NCI-H2227 treated with DMSO at 0.1 percent for 48 hours (cell line): ENCODE measurements at regions not wholly inside any gene's neighbourhood (a gene's known extent, or its start where the extent isn't known, plus 50 kb on each side); places are given as distances from the start of the nearest gene placed in this dataset.

ENCODE experiments used
- DNase-seq: peaks from one replicate; lab custom pipeline; 2025; lab: John Stamatoyannopoulos, UW

DNA sequence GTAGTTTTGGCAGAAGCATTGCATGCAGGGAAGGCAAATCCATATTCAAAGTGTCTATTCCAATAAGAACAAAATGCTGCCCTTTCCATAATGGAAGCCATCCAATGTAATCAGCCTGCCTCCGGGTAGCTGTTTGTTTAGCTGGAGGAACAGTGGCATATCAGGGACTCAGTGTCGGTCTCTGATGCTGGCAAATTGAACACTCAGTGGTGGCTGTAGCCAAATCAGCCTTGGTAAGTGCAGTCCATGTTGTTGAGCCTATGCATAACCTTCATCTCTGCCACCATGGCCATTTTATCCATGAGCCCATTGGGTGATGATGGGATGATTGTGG lies 147.8 kb upstream of the MAX start:
- no peak for DNase-seq

DNA sequence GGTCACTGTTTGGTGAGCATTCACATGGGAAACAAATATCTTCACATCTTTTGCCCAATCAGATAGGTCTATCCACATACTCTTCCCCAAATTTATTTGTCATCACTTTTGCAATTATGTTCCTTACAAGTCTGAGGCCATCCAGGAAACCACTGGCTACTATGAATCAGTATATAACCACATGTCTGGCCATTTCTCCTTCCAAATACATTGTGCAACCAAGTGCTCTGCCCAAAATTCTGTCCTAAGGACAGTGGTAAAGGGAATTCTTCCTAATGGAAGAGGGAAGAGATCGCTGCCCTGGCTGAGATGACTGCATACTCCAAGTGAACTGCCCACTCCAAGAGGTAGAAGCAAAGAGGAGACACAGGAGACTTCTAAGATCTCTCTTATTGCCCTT lies 148.9 kb upstream of the MAX start:
- no peak for DNase-seq

- DNase-seq = no peak
These were observed 150.4 kb upstream of the MAX start for GRCh38 chr14:65252482-65253255.

DNA sequence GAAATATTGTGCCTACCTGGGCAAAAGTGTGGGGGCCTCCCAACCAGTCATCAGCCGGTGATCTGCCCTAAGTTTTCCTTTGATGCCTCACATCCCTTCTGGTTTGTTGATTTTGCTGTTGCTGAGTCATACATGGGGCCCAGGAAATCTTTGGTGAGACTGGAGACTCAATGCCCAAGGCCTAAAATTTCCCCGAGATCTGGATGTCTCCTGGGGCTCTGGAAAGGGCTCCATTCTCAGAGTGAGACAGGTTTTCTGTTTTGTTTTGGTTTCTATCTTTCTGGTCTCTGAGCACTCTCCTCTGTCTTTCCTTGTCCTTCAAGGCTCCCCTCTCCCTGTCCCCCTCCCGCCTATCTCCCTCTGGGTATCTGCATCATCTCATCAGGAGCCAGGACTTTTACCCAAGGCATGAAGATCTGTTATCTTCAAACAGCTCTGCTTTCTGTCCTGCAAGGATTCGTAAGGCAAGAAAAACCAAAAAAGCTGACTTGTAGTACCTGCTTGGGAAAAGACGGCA lies 152.8 kb upstream of the MAX start:
- no peak for DNase-seq

DNA sequence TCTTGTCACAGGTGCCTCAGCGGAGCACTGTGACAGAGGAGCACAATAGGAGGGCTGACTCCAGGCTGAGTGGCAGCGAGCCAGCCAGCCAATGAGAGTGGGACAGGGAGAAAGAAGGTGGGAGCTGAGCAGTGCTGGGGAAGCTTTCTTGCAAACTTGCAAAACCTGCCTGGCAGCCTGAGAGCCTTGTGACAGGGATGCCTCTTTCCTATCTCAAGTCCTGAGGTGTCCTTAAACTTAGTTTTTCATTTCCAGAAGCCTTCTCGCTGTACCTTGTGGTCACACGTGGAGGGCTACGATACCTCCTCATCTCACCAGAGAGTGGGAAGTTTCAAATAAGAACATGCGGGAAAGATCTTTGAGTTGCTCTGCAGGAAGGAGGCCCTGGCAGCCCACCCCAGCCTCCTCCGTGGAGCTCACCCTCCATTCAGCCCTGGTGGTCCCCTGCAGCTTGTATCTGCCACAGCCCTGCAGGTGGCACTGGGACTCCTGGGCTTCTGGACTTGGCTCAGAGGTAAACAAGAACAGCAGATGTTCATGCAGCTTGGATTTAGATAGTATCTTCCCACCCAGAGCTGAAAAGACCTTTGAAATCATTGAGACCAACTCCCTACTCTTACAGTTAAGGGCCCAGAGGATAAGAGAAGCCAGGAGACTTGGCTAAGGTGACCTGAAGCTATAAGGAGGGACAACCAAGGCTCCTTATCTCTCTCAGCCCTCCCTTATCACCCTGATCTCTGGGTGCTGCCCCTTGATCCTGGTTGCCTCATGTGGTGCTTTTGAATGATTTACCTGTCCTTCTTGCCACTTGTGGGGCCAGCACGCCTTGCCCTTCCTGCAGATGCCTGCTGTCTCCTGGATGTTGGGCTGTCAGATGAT lies 153.5 kb upstream of the MAX start:
- no peak for DNase-seq

DNA sequence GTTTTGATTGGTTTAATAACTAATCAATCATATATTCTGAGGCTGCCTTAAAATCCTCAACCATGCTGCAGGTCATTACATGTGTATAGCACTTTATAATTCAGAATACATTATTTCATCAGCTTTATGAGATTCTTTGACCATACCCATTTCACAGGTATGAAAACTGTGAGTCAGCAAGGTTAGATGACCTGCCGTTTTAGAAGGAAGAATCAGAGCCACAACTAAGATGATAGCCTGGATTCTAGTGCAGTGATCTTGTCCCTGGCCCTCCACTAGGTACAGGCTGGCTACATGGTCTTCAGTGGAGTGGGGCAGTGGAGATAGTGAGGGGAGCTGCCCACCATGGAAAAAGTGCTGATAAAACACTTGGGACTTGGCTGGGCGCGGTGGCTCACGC lies 154.4 kb upstream of the MAX start:
- no peak for DNase-seq

- DNase-seq = no peak
These were observed 155.1 kb upstream of the FUT8 start for GRCh38 chr14:65257425-65257824.

- DNase-seq = no peak
These were observed 154.1 kb upstream of the FUT8 start for GRCh38 chr14:65258391-65258790.

DNA sequence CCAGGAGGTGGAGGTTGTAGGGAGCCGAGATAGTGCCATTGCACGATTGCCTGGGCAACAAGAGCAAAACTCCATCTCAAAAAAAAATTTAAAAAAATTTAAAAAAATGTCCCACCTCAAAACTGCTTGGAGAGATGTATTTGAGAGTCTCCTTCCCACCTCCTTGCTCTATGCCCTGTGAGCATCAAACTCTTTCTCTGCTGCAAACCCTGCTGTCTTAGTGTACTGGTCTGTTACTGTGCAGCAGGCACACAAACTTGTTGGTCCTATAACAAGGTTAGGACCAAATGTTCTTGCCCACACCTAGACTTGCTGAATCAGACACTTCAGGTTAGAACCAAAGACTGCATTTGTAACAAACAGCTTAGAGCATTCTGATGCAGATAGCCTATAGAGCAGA lies 153.5 kb upstream of the FUT8 start:
- no peak for DNase-seq

DNA sequence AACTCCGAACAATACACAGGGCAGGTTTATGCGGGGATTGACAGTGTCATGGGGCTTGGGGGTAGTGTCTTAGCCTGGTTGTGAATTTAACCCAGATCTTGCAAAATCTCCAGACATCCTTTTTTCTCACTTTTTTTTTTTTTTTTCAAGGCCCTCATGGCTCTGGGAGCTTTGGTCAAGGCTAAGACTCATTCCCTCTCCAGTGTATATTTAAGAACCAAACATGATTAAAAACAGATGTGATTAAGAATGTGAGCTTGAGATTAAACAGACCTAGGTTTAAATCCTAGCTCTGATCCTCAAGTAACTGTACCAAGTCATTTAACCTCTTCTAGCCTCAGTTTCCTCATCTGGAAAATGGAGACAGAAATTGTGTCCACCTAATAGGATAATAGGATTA lies 151.7 kb upstream of the FUT8 start:
- DNase-seq = no peak

- DNase-seq = no peak
These were observed 151.1 kb upstream of the FUT8 start for GRCh38 chr14:65261425-65261920.

DNA sequence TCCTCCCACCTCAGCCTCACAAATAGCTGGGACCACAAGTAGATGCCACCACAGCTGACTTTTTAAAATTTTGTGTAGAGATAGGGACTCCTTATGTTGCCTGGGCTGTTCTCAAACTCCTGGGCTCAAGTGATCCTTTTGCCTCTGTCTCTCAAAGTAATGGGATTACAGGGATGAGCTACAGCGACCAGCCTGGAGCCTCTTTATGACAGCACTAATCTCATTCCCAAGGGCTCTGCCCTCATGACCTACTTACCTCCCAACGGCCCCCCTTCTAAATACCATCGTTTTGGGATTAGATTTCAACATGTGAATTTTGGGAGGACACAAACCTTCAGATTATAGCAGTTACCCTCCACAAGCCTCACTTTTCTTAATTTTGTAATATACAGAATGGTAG lies 150.6 kb upstream of the FUT8 start:
- DNase-seq = no peak

GRCh38 chr14:65263177-65263788 lies 149.2 kb upstream of the FUT8 start:
- DNase-seq = no peak

DNA sequence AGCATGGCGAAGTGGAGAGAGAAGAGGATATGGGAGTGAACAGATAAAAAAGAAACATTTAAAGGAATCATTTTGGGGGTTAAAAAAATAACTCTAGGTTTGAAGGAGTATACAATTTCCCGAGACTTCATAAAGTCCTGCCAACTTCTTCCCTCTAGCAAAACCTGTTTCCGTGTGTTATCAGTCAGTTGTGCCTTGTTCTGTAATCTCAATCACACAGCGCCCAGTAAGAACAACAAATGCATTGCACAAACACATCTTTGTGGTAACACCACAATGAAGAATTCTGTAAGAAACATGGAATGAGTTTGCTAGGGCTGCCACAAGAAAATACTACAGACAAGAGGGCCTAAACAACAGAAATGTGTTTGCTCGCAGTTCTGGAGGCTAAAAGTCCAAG lies 144.7 kb upstream of the FUT8 start:
- DNase-seq = no peak

DNA sequence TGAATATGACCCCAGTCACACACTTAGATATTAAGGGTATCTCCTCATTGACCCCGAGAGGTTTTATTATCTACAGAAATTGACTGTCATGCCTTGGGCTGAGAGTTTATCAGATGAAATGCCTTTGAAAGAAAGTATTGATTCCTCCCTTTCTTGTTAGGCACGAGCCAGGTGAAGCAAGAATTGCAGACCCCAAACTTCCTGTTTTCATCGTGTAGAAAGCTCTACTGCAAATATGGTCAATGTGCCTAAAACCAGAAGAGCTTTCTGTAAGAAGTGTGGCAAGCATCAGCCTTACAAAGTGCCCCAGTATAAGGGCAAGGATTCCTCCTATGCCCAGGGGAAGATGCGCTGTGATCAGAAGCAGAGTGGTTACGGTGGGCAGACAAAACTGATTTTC lies 143.9 kb upstream of the FUT8 start:
- no peak for DNase-seq

GRCh38 chr14:65269732-65270131 lies 142.8 kb upstream of the FUT8 start:
- DNase-seq = no peak

DNA sequence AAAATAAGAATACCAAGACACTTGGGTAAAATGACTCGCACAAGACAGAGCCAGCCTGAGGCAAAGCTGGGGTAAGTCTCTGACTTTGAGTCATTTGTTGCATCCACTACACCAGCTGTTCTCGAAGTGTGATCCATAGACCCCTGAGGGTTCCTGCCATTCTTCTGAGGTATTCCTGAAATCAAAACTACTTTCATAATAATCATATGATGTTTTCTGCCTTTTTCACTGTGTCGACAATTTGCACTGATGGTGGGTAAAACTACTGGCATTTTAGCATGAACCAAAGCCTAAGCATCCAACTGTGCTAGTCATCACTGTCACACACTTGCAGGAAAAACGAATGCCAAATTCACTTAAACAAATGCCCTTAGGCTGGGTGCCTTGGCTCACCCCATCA lies 135.5 kb upstream of the FUT8 start:
- DNase-seq = no peak

- DNase-seq = no peak
These were observed 134.8 kb upstream of the FUT8 start for GRCh38 chr14:65277580-65278270.

DNA sequence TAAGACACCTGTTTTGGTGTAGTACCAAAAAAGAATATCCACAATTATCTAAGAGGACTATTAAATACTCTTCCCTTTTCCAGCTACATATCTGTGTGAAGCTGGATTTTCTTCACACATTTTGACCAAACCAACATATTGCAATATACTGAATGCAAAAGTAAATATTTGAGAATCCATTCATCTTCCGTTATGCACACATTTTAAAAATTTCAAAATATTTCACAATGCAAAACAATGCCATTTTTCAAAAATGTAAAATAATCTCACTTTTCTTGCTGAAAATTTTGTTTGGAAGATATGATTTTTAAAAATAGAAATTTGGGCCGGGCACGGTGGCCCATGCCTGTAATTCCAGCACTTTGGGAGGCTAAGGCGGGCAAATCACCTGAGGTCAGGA lies 133.9 kb upstream of the FUT8 start:
- DNase-seq = no peak

DNA sequence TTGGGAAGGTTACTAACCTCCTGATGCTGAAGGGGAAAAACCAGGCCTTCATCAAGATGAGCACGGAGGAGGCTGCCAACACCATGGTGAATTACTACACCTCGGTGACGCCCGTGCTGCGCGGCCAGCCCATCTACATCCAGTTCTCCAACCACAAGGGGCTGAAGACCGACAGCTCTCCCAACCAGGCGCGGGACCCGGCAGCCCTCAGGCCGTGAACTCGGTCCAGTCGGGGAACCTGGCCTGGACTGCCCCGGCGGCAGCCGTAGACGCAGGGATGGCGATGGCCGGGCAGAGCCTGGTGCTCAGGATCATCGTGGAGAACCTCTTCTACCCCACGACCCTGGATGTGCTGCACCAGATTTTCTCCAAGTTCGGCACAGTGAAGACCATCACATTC lies 133.0 kb upstream of the FUT8 start:
- DNase-seq = no peak

GRCh38 chr14:65279958-65280357 lies 132.6 kb upstream of the FUT8 start:
- DNase-seq = no peak

GRCh38 chr14:65280653-65281052 lies 131.9 kb upstream of the FUT8 start:
- no peak for DNase-seq
